GM08714 (cell line): ENCODE measurements at regions not wholly inside any gene's neighbourhood (a gene's known extent, or its start where the extent isn't known, plus 50 kb on each side); places are given as distances from the start of the nearest gene placed in this dataset.

Experiments
- H3K4me3 ChIP-seq: fragments of 200-500 bp; sonication (Bioruptor generic); 2 replicates; pipeline ENCODE4 v1.5.1; 2014; ENCODE audit warnings: mild to moderate bottlenecking, low read length, inconsistent platforms
- ZNF274 ChIP-seq: IDR thresholded peaks from 2 replicates; pipeline ENCODE4 v1.6.1; 2012; ENCODE audit warnings: mild to moderate bottlenecking, low read depth, low read length

GRCh38 chr3:72157748-72158638, 373.0 kb upstream of the PROK2 start:
- no peak overlapping the region for H3K4me3 ChIP-seq
- TF ChIP-seq ZNF274: no peak

- H3K4me3 ChIP-seq: no peak overlapping the region
- no peak for TF ChIP-seq ZNF274
Observed at GRCh38 chr3:72155391-72156064, 370.6 kb upstream of the PROK2 start.

GRCh38 chr3:72154391-72155335, 369.7 kb upstream of the PROK2 start:
- H3K4me3 ChIP-seq: no peak overlapping the region
- no peak for TF ChIP-seq ZNF274

GRCh38 chr3:72153477-72154314, 368.7 kb upstream of the PROK2 start:
- TF ChIP-seq ZNF274: no peak
- H3K4me3 ChIP-seq: no peak overlapping the region

- H3K4me3 ChIP-seq: no peak overlapping the region
- no peak for TF ChIP-seq ZNF274
Observed at GRCh38 chr3:72152551-72153476, 367.9 kb upstream of the PROK2 start.

- no peak overlapping the region for H3K4me3 ChIP-seq
- no peak for TF ChIP-seq ZNF274
Observed at GRCh38 chr3:72151465-72152238, 366.7 kb upstream of the PROK2 start.

- no peak overlapping the region for H3K4me3 ChIP-seq
- no peak for TF ChIP-seq ZNF274
Observed at GRCh38 chr3:72150634-72151412, 365.9 kb upstream of the PROK2 start.

GRCh38 chr3:72149645-72150300, 364.8 kb upstream of the PROK2 start:
- TF ChIP-seq ZNF274: no peak
- H3K4me3 ChIP-seq: no peak overlapping the region

- no peak for TF ChIP-seq ZNF274
- no peak overlapping the region for H3K4me3 ChIP-seq
Observed at GRCh38 chr3:72147600-72147999, 362.7 kb upstream of the PROK2 start.

- no peak for TF ChIP-seq ZNF274
- H3K4me3 ChIP-seq: no peak overlapping the region
Observed at GRCh38 chr3:72145506-72146380, 360.8 kb upstream of the PROK2 start.
